HG03045 (cell line): ENCODE measurements at regions not wholly inside any gene's neighbourhood (a gene's known extent, or its start where the extent isn't known, plus 50 kb on each side); places are given as distances from the start of the nearest gene placed in this dataset.

ENCODE experiments used
- ATAC-seq: cut with Tn5 transposase; IDR thresholded peaks from one replicate; pipeline ENCODE4 v1.9.1; 2021; ENCODE audit warnings: mild to moderate bottlenecking, moderate library complexity; ENCODE audit not compliant: unreplicated experiment

DNA sequence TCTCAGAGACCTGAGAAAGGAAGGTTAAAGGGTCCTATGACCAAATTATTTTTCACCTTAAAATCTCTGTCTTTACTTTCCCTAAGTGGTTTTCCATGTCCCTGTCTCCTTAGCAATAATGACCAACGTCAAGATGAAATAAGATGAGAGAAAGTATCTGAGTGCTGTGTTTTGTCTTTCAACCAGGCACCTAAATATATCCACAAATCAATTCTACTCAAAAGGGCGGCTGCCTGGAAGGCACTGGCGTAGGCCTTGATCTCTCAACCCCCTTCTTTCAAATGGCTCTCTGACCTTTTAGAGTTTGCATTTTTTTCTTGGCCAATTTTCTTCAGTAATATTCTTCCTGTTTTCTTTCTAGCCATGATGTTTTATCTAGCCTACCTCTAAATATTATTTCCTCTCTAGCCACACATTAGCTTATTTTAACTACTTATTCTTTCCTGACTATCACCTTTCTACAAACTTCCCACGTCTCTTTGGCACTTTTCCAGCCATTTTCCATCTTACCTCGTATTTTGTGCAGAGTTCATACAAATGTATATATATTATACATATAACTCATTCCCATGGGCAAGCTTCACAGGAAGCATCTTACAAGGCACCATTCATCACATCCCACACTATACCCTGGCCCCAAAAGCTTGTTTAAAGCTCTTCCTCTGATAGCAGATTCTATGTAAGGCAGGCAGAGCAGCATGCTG, 204.5 kb downstream of the SNX18 start:
- no peak for ATAC-seq

DNA sequence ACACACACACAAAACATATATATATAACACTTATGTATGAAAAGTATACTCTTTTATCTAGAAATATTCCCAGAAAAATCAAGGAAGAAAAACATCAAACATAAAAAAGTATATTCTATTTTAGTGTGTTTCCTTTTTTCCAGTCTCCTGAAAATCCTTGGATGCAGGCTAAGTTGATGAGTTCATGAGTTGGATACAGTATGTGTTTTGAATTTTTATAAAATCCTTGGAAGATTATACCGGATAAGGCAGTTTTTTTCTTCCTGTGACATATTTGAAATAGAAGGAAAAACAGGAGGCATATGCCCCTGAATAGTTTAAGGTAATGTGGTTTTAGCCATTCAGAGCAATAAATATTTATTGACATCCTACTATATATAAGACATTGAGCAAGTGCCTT, 203.6 kb downstream of the SNX18 start:
- no peak for ATAC-seq

DNA sequence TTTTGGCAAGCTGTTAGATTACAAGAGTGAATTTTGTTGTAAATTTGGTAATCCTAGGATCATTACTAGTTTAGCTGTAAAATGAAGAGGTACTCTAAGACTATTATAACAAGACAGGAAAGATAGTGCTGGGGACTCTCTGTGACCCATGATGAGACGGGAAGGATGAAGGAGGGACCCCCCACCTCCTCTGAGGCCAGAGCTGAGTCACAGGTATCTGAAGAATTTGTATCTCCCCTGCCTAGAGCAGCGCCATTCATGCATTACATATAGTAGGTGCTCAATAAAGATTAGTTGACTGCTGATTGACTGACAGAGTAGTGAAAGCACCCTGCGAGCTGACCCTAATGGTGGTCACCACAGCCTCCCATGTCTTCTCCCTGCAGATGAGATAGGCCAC, 202.8 kb downstream of the SNX18 start:
- ATAC-seq = no peak

DNA sequence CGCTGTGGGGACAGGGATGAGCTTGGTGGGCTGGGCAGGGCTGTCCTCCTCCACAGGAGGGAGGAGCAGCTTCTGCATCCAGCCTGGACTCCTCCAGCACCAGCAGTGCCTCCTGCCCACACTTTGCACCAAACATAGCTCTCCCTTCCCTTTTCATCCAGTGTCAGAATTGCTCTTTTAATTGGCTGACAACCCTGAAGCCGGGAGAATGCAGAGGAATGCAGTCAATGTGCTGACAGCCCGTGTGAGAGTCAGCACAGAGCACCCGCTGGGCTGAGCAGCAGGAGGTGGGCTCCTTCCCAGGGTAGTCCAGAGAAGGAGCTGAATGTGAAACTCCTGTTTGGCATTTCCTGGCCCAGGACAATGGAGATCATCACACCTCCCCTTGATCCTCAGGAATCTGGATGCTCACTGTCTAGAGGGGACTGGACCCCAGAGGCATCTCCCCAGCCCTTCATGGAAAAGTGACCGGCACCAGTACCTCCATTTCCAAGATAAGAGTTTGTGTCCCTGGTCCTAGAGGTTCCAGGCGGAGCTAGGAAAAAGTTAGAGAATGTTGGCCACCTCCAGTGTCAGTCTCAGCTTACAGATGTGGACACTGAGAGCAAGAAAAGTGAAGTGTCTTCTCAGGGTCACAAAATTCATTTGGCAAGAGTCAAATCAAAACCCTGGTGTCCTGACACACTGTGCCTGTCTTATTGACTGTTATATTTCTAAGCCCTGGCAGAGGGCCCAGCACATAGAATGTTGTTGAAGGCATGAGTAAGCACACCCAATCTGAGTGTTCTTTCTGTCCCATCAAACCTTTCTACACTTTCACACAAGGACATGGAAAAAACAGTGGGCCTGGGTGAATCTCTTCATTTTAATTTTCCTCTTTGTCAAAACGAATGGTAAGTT, 202.1 kb downstream of the SNX18 start:
- ATAC-seq = no peak

DNA sequence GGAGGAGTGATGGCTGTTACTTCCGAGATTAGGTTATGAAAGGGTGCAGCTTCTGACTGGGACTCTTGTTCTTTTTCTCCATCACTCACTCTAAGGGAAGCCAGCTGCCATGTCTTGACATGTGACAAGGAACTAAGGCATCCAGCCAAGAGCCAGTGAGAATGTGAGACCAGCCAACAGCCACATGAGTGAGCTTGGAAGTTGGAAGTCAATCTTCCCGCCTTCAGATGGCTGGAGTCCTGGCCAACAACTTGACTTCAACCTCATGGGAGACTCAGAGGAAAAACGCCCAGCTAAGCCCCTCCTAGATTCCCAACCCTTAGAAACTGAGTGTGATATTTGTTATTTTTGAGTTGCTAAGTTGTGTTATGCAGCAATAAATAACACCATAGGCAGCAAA, 201.1 kb downstream of the SNX18 start:
- no peak for ATAC-seq

DNA sequence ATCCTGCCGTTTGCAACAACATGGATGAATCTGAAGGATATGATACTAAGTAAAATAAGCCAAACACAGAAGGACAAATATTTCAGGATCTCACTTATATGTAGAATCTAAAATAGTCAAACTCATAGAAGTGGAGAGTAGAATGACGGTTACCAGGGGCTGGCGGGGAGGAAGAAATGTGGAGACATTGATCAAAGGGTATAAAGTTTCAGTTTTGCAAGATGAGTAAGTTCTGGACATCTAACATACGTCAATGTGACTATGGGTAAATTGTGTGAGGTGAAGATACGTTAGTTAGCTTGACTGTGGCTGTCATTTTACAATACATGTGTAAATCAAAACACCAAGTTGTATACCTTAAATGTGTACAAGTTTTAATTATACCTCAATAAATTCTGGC, 200.3 kb downstream of the SNX18 start:
- no peak for ATAC-seq

DNA sequence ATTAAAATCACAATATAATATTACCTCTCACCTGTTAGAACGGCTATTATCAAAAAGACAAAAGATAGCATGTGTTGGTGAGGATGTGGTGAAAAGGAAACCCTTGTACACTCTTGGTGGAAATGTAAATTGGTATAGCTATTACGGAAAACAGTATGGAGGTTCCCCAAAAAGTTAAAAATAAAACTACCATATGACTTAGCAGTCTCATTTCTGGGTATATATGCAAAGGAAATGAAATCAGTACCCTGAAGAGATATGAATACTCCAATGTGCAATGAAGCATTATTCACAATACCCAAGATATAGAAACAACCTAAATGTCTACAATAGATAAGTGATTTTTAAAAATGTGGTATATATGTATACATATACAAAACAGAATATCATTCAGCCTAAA, 199.9 kb downstream of the SNX18 start:
- ATAC-seq = no peak

DNA sequence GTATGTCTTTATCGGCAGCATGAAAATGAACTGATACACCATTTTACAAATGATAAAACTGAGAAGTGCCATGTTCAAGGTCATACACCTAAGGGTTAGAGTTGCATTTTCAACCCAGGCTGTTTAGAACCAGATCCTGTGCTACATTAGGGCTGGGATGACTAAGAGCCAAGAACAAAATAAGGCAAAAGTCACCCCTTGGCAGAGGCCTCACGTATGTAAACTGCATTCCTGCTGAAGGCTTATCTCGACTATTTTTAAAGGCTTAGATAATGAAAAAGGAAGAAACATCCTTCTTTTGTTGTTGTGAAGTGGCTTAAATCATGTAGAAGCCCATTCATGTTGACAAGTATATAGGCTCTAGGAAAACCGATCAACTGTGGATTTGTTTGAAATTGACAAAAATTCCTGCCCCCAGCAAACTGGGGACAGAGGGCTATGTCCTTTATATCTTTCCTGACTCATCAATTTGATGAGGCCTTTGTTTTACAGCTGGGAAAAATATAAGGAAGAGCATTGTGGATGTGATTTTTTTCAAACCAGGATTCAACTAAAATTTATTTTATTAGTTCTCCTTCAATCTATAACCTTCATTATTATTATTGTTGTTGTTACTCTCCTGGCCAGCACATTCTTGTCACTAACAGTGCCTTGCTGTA, 196.5 kb downstream of the SNX18 start:
- ATAC-seq = no peak

DNA sequence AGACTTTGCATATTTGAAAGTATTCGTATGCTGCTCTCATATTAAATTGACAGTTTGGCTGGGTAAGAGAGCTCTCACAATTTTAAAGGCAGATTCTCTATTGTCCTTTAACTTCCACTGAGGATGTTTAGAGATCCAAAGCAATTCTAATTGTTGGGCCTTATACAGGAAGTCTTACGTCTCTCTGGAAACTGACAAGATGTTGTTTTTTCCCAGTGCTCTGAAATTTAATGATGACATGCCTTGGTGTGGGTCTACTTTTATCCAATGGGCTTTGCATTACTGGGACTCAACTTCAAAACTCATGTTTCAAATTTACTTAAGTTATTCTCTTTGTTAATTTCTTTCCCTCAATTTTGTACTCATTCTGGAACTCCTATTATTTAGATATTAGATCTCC, 191.5 kb downstream of the SNX18 start:
- ATAC-seq = no peak

DNA sequence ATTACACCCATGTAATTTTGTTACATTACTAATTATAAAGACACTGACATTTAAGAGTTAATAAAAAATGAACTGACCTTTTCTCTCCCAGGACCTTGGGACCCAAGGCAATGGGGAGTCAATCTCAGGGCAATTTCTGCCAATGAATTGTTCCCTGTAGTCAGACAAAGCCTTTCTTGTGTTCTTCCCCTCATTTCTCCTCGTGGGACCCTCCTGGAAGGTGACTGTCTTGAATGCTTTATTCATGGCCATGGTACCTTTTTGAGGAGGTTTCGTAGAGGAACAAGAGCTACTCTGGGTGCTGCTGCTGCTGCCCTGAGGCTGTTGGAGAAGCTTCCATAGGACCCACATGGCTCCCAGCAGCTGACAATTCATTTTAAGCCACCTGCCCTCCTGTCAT, 190.3 kb downstream of the SNX18 start:
- no peak for ATAC-seq

DNA sequence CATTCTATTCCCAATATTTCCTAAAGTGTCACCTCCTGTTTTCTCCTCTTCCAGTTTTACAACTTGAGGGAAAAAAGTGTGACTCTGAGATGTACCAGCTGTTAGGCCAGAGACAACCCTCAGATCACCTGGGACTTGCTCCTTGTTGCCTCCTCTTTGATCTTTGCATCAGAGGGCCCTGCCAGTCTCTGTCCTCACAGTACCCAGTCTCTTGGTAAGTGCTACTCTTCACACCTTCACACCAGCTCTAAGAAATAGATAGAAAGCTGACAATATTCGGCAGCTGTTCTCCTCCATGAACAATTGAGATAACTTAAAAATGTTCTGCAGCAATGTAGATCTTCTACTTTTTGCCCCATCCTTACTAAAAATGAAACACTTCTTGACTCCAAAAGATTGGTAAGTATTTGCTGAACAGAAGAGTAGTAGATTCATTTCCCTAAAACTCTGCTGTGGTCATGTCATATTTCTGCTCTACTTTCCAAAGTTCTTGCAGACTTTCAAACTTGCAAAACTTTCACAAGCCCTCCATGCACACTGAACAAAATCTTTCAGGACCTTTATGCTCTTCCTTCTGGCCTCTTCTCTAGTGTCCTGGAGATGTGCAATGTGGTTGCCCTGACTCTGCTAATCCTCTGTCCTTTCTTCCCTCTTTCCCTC, 188.6 kb downstream of the SNX18 start:
- ATAC-seq = no peak

DNA sequence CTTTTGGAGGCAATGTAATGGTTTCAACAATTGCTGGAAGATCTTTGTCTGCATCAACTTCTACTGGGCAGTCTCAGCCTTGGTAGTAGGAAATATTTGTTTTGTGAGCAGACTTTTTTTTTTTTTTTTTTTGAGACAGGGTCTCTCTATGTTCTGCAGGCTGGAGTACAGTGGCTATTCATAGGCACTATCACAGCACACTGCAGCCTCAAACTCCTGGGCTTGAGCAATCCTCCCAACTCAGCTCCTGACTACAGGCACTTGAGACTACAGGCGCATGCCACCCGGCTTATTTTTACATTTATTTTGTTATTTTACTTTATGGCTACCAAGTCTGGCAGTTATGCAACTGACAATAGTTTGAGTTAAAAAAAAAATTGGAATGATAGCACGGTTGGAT, 187.3 kb downstream of the SNX18 start:
- ATAC-seq = no peak

DNA sequence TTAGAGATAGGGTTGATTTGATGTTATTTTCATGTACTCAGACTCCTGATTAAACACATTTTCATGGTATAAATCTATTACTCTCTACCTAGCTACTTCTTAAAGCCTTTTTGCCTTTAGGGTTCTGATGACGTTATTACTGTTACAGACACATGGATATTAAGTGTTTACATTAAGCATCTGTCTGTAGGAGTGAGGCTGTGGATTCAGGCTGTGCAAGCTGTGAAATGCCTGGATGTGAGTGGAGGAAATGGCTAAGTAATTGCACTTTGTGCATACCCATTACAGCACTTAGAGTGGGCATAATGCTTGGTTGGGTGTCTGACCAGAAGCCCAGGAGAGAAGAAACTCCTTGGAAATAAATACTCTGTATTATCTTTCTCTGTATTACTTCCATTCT, 186.8 kb downstream of the SNX18 start:
- no peak for ATAC-seq

DNA sequence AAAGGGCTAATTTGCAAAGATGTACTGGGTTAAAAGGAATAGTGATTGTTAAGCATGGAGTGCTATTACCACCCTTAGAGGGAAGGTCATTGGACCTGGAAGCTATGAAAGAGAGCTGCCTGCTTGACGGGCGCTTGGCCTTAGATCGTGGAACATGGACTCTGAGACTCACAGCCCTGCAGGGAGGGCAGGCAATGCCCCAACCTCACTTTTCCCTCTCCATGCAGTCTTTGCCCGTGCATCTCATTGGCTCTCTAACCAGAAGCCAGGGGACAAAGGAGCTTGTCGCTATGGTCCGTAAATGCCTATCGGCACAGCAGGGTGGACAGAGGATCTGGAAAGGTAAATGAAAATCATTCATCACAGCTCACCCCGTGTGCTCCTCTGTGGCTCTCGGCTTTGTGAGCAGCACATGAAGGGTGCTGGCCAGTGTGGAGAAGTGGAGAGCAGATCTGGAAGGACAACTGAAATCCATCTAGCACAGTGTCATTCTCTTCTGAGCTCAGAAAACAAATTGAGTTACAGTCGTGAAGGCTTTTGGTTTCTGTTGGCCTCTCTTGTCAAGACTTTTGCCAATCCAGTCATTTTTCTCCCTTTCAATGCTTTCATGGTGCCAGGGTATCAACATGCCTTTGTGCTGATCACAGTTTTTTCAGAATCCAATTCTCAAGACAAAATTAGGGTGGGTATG, 186.2 kb downstream of the SNX18 start:
- no peak for ATAC-seq

DNA sequence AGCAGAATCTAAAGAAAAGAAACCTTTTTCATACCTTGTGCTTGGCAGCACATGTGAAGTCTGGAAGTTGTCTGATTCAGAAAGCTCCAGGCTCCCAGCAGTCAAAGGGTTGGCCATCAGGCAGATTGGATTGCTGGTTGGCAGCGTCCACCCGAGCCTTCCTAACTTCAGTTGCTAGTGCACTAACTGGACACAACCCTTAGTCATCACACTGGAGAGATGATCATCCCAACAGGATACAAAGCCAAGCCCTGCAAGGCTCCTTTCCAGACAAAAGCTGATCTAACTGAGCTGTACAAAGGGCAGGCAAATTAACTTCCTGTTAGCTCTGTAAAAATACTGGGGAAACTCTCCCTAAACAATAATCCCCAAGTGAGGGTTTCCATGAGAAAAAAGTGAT, 185.6 kb downstream of the SNX18 start:
- no peak for ATAC-seq

DNA sequence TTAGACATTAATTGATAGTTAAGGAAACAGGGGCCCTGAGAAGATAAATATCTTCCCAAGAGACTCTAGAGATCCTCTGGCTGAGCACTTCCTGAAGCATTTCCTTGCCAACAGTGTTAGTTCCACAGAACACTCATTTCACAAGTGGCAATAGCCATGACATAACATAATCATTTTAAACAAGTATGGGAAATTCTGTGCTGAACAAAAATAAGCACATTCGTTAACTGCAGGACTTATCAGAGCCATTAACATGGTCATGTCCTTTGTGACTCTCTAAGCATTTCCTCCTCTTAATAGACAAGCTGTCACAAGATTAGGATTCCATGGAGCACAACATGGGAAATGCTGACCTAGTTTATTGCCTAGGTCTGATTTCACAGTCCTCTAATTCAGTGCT, 184.9 kb downstream of the SNX18 start:
- ATAC-seq = no peak

DNA sequence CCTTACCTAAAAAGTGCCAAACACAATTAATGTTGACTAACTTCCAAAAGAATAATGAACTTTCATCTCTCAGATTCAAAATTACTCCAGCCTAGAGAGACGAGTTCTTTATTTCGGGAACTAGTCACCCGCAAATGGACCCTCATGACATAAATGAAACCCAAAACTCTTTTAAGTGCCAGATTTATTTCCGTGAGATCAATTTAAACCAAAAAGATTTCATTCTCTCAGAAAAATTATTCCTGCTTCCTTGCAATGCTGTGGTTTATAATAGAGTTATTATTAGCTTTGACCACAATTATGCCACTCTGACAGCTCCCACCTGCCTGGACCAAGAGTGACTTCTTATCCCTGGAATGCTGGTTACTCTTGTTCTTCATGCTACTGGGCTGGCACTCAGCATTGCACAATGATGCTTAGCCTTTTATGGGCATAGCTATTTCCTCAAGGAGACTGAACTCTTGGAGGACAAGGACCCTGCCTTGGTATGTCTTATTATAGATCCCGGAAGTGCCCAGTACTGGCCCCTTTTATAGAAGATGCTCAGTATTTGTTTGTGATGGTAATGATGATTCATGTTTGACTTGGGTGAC, 183.5 kb downstream of the SNX18 start:
- no peak for ATAC-seq

DNA sequence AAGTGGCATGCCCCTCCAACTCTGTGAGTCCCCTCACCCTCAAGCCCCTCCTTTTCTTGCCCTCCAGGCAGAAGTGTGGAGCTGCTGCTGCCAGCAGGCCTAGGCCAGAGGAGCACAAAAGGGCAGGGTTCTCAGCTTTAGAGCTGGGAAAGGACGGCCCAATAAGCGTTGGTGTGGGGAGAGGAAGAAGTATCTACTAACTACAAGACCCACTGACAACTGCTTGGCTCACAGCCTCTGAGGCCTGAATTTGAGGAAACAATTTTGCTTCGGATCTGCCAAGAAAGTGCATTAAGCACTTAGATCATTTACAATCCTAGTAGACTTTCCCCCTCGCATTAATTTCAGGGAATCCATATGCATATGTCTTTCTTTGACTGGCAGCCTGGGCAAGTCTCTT, 179.4 kb downstream of the SNX18 start:
- ATAC-seq = no peak

DNA sequence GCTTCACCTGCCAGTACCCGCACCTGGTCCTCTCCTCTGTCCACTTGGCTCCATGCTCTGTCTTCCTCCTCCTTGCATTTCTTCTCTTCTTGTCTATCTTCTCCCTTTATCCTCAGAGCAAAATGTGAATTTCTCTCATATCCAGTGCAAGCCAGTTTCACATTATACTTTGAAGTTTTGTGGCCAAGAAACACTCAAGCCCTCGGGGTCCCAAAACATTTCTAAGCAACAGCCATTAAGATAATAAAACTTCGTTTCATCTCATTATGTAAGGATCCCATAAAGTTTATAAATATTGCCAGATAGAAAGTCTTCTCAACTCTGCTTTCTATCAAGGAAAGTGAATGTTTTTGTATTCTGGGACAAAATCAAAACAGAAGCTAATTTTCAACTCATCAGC, 178.8 kb downstream of the SNX18 start:
- ATAC-seq = no peak

DNA sequence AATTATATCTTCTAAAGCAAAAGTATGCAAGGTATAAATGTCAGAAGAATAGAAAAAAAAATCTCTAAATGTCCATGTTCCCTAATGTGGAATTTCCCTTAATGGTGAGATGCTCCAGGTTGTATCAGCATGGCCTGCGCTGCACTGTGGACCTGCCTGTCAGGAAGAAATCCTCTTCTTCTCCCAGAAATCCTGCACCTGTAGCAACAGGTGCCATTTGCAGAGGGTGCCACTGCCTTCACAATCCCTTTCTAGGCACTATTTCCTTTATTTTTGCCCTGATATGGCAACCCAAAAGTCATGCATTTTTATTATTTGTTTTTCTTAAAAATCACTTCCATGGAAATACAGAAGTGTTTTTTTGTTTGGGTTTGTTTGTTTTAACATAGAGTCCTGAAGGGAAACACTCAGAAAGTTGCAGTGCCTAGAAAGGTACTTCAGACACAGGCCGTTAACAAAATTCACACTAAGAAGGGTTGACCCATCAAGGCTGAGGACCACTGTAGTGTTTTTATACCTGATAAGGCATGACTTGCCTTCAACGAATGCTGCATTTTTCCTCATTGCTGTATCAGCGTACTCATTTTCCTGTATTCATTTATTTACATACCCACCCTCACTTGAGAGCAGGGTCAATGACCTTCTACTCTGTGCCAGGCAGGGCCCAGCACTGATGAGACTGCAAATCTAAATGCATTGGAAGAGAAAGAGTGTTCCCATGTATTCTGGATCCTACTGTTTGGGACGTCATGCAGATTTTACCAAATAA, 177.8 kb downstream of the SNX18 start:
- no peak for ATAC-seq
